Retinal pigment epithelial cell (primary cell): ENCODE measurements at regions not wholly inside any gene's neighbourhood (a gene's known extent, or its start where the extent isn't known, plus 50 kb on each side); places are given as distances from the start of the nearest gene placed in this dataset.

Source experiments
- DNase-seq: peaks from one replicate; pipeline ENCODE4 v3.0.0-alpha.2; 2010; ENCODE audit warnings: low read depth
- H3K4me3 ChIP-seq: 2 replicates; pipeline ENCODE4 v1.5.1; 2011; ENCODE audit warnings: mild to moderate bottlenecking, low read length, control low read depth, moderate library complexity
- TF ChIP-seq, protein P1 (sequence below): conservative IDR thresholded peaks from 2 replicates; pipeline ENCODE4 v1.5.1; 2011; ENCODE audit warnings: low read depth, low read length, control low read depth, inconsistent platforms

DNA sequence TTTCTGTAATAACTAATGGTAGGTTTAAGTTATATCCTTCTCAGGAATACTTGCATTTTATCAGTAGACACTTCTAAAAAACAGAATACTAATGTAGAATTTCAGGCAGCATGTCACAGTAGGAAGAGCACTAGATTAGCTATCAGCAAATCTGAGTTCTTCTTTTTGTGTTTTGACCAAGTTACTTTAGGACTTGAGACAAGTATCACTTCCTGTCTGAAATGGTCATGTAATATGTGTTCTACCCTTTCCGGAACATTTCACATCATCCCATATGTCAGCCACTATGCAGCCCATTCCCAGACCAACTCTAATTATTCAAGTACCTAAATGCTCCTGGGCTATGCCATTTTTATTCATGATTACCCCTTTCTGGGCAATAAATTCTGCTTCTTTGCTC is 401.8 kb upstream of the RPS6KA3 start:
- no peak for DNase-seq
- no peak overlapping the region for H3K4me3 ChIP-seq
- TF ChIP-seq, protein P1, sequence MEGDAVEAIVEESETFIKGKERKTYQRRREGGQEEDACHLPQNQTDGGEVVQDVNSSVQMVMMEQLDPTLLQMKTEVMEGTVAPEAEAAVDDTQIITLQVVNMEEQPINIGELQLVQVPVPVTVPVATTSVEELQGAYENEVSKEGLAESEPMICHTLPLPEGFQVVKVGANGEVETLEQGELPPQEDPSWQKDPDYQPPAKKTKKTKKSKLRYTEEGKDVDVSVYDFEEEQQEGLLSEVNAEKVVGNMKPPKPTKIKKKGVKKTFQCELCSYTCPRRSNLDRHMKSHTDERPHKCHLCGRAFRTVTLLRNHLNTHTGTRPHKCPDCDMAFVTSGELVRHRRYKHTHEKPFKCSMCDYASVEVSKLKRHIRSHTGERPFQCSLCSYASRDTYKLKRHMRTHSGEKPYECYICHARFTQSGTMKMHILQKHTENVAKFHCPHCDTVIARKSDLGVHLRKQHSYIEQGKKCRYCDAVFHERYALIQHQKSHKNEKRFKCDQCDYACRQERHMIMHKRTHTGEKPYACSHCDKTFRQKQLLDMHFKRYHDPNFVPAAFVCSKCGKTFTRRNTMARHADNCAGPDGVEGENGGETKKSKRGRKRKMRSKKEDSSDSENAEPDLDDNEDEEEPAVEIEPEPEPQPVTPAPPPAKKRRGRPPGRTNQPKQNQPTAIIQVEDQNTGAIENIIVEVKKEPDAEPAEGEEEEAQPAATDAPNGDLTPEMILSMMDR, result no peak

DNA sequence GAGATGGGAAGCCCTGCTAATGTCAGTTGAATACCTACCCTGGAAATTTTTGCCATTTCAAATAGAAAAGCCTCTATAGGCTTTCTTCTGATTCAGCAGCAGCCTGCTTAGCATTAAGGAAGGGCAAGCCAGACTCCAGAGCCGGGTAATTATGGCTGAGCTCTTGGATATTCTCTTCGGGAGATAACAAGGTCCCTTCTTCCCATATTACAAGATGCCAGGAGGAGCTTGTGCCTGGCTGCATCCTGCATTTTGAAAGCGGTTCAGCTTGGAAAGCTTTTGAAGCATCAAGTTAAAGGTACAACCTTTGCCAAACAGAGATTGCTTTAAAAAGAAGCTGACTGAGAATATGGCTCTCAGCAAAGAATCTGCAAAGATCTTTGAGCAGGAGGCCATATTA is 399.6 kb upstream of the RPS6KA3 start:
- no peak for DNase-seq
- TF ChIP-seq, protein P1, result no peak
- H3K4me3 ChIP-seq, result no peak overlapping the region

DNA sequence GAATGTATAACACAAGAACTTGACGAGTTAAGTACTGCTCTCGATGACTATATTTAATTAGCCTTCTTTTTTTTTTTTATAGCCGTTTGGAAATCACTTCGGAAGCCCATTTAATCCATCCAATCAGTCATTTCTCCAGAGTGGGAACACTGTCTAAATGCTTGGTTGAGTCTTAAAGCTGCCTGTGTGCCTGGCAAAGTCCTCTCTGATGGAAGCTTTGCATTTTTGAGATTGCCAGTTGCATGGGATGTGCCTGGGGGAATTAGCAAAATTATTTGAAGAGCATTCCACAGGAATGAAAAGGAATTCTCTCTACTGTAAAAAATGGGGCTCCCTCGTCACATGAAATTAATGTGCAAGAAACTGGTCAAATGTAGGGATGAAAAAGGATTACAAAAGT is 398.8 kb upstream of the RPS6KA3 start:
- DNase-seq, result peak; percentile 75
- no peak overlapping the region for H3K4me3 ChIP-seq
- TF ChIP-seq, protein P1, result no peak

DNA sequence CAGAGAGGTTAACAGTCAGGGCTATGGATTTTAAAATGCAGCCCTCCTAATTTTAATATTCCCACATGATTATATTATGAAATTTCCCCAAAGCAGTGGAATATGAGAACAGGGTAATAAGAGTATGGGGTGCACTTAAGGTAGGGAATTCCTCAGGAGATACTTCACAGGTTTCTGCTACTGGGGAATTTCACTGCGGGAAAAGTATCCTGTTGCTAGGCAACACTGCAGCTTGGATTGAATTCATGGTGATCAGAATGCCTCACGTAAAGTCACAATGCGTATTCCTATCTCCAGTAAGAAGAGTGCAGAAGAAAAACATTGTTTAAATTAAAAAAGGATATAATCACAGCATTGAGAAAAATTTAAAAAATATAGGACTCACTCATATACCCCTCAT is 398.1 kb upstream of the RPS6KA3 start:
- H3K4me3 ChIP-seq, result no peak overlapping the region
- TF ChIP-seq, protein P1, result no peak
- DNase-seq, result no peak

DNA sequence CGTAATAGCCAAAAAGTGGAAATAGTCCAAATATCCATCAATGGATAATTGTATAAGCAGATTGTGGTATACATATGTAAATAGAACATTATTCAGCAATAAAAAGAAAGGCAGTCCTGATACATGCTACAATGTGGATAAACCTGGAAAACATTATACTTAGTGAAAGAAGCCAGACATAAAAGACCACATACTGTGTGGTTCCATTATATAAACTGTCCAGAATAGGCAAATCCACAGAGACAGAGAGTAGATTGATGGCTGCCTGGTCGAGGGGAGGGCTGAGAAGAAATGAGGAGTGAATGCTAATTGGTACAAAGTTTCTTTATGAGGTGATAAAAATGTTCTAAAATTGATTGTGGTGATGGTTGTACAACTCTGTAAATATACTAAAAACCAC is 397.4 kb upstream of the RPS6KA3 start:
- no peak for DNase-seq
- TF ChIP-seq, protein P1, result no peak
- no peak overlapping the region for H3K4me3 ChIP-seq

DNA sequence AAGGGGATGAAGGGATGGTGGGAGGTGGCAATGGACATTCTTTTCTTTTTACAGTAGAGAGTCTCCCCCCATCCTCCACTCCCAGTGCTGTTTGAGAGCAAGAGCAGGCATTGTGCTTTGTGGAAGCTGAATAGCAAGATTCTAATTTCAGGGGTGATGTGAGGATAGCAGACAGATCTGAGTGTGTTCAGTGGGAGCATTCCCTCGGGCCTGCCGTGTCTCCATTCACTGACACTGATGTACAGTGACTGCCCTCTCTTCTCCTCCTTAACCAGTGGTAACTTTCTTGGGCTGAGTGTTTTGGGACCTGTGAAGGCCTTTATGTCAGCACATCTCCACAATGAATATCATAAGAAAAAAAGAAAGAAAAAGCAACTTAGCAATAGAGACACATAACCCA is 396.6 kb upstream of the RPS6KA3 start:
- TF ChIP-seq, protein P1, result no peak
- H3K4me3 ChIP-seq, result no peak overlapping the region

DNA sequence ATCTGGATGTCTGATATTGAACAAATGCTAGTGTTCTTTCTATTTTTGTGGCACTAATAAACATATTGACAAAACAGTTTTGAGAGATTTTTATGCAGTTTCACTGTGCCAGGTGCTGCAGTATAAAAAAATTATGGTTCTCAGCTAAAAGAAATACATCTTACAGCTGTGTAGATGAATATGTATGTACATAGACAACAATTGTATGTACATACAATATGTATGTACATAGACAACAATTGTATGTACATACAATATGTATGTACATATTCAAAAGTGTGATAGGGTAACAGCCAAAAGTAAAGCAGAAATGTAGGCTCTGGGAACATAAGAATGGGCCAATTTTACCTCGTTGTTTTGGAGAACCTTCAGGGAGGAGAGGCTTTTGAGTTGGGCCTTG is 390.0 kb upstream of the RPS6KA3 start:
- no peak for DNase-seq
- TF ChIP-seq, protein P1, result no peak
- H3K4me3 ChIP-seq, result no peak overlapping the region

More for the DNA sequence above, 396.6 kb upstream of the RPS6KA3 start:
- DNase-seq, result no peak
